ENCODE measurements at regions not wholly inside any gene's neighbourhood (a gene's known extent, or its start where the extent isn't known, plus 50 kb on each side); places are given as distances from the start of the nearest gene placed in this dataset.
"Not testable (repeated sequence)": the region's sequence is repeated elsewhere in the genome, so short reads cannot be mapped to it uniquely, and the experiment has no call there.

DNA sequence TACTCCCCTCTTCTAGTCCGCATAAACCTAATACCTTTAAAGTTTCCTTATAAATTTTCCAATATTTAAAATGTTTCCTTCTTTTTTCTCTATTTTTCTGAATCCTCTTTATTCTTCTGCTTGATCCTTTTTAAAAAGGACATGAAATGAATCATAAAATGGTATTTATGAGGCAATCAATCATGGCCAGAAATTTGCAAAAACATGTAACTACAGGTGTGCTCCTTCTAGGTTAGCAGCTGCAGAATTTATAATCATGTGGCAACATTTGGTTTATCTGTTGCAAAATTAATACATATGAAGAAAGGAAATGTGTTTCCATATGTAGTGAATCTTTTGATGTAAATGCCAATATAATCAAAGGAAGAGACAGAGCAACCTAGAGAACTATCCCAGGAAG is 1008.5 kb downstream of the ANKRD7 start:
- Histone ChIP-seq H3K9me3 (ENCODE audit: low read depth) (no peaks in the 10 kb centered on the region), H3K36me3 (no peaks in the 10 kb centered on the region), H3K27ac (no peak overlapping the region), H3K4me1 (ENCODE audit: low read depth) (no peaks in the 10 kb centered on the region), H3K4me3 (no peak overlapping the region), H3K27me3 (no peaks in the 10 kb centered on the region)
- DNase-seq (ENCODE audit: low read depth in 1 of 2, low spot score in 1 of 2) = no peak
- TF ChIP-seq, protein P1, sequence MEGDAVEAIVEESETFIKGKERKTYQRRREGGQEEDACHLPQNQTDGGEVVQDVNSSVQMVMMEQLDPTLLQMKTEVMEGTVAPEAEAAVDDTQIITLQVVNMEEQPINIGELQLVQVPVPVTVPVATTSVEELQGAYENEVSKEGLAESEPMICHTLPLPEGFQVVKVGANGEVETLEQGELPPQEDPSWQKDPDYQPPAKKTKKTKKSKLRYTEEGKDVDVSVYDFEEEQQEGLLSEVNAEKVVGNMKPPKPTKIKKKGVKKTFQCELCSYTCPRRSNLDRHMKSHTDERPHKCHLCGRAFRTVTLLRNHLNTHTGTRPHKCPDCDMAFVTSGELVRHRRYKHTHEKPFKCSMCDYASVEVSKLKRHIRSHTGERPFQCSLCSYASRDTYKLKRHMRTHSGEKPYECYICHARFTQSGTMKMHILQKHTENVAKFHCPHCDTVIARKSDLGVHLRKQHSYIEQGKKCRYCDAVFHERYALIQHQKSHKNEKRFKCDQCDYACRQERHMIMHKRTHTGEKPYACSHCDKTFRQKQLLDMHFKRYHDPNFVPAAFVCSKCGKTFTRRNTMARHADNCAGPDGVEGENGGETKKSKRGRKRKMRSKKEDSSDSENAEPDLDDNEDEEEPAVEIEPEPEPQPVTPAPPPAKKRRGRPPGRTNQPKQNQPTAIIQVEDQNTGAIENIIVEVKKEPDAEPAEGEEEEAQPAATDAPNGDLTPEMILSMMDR (IDR thresholded peaks at IDR 0.05; ENCODE audit: low read depth, low read length) = no peak

DNA sequence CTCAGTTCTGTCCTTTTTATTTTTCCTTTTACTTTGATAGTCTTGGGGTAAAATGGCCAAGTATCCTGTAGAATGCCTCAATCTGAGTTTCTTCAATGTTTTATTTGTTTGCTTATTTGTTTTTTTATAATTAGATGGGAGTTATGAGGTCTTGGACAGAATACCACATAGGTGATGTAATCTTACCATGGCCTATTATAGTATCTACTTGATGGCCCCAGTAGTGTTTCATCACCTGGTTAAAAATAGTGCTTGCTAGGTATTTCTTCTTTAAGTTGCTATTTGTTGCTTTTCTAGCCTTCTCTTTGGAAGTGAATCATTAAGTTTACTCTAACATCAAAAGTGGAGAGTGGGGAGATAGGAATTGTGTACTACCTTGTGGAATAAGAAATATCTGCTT is 1020.0 kb upstream of the KCND2 start:
- H3K4me1 ChIP-seq (ENCODE audit: low read depth) = peaks cover 6% of the 10 kb centered on the region
- DNase-seq (ENCODE audit: low read depth in 1 of 2, low spot score in 1 of 2) = no peak

DNA sequence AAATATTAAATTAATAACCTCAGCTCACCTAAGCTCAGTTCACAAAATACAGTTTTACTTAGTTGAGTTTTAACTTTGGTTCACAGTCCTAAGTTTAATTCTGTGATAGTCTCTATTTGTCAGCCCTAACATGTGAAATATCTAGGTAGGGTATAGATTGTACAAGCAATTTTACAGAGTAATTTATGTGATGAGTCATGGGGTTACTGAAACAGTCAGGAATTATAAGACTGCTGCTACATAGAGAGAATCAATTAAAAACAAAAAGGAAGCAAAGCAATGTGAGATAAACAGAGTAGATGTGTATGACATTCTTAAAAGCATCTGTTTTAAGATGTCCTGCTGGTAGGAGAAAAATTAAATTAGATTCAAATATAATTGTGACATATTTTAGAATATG is 1018.2 kb upstream of the KCND2 start:
- TF ChIP-seq, protein P1 (IDR thresholded peaks at IDR 0.05; ENCODE audit: low read depth, low read length) = no peak
- no peak for DNase-seq (ENCODE audit: low read depth in 1 of 2, low spot score in 1 of 2)
- peaks cover 6% of the 10 kb centered on the region for H3K4me1 ChIP-seq (ENCODE audit: low read depth)
- H3K27ac ChIP-seq = no peak overlapping the region
- no peak overlapping the region for H3K4me3 ChIP-seq
- H3K9me3 ChIP-seq (ENCODE audit: low read depth) = no peaks in the 10 kb centered on the region
- no peaks in the 10 kb centered on the region for H3K27me3 ChIP-seq
- H3K36me3 ChIP-seq = no peaks in the 10 kb centered on the region

More for the DNA sequence above, 1020.0 kb upstream of the KCND2 start:
- no peaks in the 10 kb centered on the region for H3K9me3 ChIP-seq (ENCODE audit: low read depth)
- H3K27ac ChIP-seq = no peak overlapping the region
- H3K4me3 ChIP-seq = no peak overlapping the region
- no peaks in the 10 kb centered on the region for H3K27me3 ChIP-seq
- TF ChIP-seq, protein P1 (IDR thresholded peaks at IDR 0.05; ENCODE audit: low read depth, low read length) = no peak
- no peaks in the 10 kb centered on the region for H3K36me3 ChIP-seq

DNA sequence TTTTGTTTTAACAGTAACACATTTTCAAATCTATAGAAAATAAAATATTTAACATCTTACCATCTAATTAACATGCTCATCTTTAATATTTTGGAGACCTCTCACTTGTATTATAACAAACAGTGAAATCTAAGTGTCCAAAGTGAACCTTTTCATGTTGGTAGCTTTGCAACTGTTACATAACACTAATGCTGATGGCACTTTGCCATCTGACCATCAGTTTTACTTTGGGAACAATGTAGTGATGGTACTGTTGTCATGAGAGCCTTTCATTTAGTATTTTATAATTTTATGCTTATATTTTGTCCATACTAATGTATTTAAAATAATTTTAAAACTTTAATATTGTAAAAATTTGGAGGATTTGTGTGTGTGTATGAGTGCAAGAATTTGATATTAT is 1017.0 kb upstream of the KCND2 start:
- H3K4me1 ChIP-seq (ENCODE audit: low read depth) = peaks cover 6% of the 10 kb centered on the region

DNA sequence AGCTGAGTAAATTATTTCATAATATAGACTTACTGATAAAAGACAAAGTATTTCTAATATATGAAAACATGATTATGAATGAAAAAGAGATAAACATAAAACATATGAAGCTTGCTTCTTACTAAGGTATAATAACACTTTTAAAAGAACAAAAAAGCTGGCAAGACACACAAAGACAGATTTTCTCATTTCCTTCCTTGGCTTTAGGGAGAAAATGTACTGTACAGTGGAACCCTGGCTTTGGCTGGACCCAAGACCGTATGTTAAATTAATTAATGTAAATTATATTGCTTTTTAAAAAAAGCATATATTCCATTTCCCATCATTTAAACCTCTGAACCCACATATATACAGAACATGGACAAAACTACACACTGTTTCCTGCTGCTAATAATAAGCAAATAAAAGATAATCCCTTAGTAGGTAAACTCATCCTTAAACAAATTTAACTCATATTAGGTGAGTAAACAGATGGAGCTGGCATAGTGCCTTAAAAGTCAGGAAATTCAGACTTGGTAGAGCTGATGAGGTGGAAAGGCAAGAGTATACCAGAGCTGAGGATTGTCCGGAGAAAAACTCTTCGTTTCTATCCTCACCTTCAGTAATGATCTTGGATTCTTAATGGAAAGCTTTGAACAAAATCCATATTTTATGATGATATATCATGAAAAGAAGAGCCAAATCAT is 1016.4 kb upstream of the KCND2 start:
- H3K4me3 ChIP-seq = no peak overlapping the region
- DNase-seq (ENCODE audit: low read depth in 1 of 2, low spot score in 1 of 2) = no peak
- no peak overlapping the region for H3K27ac ChIP-seq
- TF ChIP-seq, protein P1 (IDR thresholded peaks at IDR 0.05; ENCODE audit: low read depth, low read length) = no peak
- H3K9me3 ChIP-seq (ENCODE audit: low read depth) = no peaks in the 10 kb centered on the region
- peaks cover 6% of the 10 kb centered on the region for H3K4me1 ChIP-seq (ENCODE audit: low read depth)
- H3K36me3 ChIP-seq = no peaks in the 10 kb centered on the region
- no peaks in the 10 kb centered on the region for H3K27me3 ChIP-seq

More for the DNA sequence above, 1017.0 kb upstream of the KCND2 start:
- DNase-seq (ENCODE audit: low read depth in 1 of 2, low spot score in 1 of 2) = no peak
- TF ChIP-seq, protein P1 (IDR thresholded peaks at IDR 0.05; ENCODE audit: low read depth, low read length) = no peak
- H3K9me3 ChIP-seq (ENCODE audit: low read depth) = no peaks in the 10 kb centered on the region
- H3K4me3 ChIP-seq = no peak overlapping the region
- H3K27me3 ChIP-seq = no peaks in the 10 kb centered on the region
- no peaks in the 10 kb centered on the region for H3K36me3 ChIP-seq
- no peak overlapping the region for H3K27ac ChIP-seq

DNA sequence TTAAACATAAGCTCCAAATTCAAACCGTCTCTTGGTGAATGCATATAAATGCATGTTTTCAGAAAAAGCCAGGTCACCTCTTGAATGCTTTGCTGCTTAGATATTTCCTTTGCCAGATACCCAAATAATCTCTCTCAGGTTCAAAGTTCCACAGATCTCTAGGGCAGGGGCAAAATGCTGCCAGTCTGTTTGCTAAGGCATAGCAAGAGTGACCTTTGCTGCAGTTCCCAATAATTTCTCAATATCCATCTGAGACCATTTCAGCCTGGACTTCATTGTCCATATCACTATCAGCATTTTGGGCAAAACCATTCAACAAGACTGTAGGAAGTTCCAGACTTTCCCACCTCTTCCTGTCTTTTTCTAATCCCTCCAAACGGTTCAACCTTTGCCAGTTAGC is 1006.2 kb upstream of the KCND2 start:
- H3K4me3 ChIP-seq; DNase-seq (ENCODE audit: low read depth in 1 of 2, low spot score in 1 of 2): not testable (repeated sequence)

More for the DNA sequence above, 1006.2 kb upstream of the KCND2 start:
- not testable (repeated sequence) for H3K27me3 ChIP-seq; H3K9me3 ChIP-seq (ENCODE audit: low read depth); H3K27ac ChIP-seq; H3K4me1 ChIP-seq (ENCODE audit: low read depth); H3K36me3 ChIP-seq

Data from cardiac muscle cell (in vitro differentiated cells and primary cell).